TTC549 (cell line): ENCODE measurements at regions not wholly inside any gene's neighbourhood (a gene's known extent, or its start where the extent isn't known, plus 50 kb on each side); places are given as distances from the start of the nearest gene placed in this dataset.
"Not testable (repeated sequence)": the region's sequence is repeated elsewhere in the genome, so short reads cannot be mapped to it uniquely, and the experiment has no call there.

Experiments used
- FAIRE-seq: peaks from 2 replicates; lab custom pipeline; 2012; peaks lifted over from hg19 to GRCh38; lab: Jason Lieb, UNC

DNA sequence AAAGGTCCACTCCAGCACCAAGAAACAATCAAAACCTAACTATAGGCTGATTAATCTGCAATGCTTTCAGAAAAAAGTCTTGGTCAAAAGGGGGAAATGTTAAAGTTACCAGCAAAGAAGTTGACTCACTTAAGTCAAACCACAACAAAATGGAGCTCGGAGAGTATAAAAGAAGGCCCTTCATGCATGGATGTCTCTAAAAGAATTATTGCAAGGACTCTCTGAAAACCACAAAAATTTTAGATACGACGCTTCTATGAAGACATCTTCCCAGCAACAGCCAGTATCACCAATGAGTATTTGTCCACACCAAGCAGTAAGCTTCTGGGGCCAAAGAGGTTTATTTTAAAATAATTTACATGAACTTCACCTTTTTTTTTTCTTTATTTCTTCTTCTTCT, 1327.4 kb upstream of the CDH18 start:
- not testable (repeated sequence) for FAIRE-seq

GRCh38 chr5:21301205-21301604, 1313.2 kb upstream of the CDH18 start:
- FAIRE-seq, result not testable (repeated sequence)

- FAIRE-seq, result not testable (repeated sequence)
Observed at GRCh38 chr5:21274361-21274760, 1286.4 kb upstream of the CDH18 start.

- FAIRE-seq, result no peak
Observed at GRCh38 chr5:21263361-21263760, 1275.4 kb upstream of the CDH18 start.

DNA sequence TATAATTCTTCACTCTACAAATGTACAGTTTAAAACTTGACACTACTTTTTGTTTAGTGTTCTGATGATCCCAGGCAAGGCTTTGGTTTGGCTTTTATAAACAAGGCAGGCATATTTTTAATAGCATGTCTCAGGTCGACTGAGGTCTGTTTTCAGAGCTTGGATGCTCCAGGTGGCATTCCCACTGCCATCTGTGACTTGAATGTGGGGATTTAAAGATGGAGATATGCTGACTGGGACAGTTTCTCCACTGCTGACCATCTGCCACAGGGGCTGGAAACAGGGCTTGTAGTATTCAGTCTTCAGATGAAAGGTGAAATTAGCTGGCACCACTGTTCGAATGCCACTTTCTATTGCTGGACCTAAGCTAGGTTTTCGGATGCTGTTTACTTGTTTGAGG, 1266.2 kb upstream of the CDH18 start:
- FAIRE-seq, result no peak

DNA sequence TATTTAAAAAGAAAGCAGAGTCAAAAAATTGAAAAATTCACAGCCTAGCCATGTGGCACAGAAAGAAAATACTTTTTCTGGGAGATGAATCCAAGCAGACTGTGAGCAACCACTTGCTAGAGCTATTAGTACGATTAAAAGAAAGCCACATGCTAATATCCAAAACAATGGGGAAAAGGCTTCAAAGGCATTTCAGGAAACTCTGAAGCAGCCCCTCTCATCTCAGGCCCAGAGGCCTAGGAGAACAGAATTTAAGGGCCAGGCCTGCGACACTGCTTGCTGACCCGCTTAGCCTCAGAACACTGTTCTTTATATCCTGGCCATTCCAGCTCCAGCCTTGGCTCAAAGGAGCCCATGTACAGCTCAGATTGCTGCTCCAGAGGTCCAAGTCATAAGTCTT, 1257.0 kb upstream of the CDH18 start:
- no peak for FAIRE-seq

GRCh38 chr5:21238786-21239185, 1250.8 kb upstream of the CDH18 start:
- no peak for FAIRE-seq

GRCh38 chr5:21237461-21237860, 1249.5 kb upstream of the CDH18 start:
- FAIRE-seq, result no peak

GRCh38 chr5:21236971-21237427, 1249.0 kb upstream of the CDH18 start:
- no peak for FAIRE-seq

GRCh38 chr5:21236104-21236503, 1248.1 kb upstream of the CDH18 start:
- FAIRE-seq, result no peak

DNA sequence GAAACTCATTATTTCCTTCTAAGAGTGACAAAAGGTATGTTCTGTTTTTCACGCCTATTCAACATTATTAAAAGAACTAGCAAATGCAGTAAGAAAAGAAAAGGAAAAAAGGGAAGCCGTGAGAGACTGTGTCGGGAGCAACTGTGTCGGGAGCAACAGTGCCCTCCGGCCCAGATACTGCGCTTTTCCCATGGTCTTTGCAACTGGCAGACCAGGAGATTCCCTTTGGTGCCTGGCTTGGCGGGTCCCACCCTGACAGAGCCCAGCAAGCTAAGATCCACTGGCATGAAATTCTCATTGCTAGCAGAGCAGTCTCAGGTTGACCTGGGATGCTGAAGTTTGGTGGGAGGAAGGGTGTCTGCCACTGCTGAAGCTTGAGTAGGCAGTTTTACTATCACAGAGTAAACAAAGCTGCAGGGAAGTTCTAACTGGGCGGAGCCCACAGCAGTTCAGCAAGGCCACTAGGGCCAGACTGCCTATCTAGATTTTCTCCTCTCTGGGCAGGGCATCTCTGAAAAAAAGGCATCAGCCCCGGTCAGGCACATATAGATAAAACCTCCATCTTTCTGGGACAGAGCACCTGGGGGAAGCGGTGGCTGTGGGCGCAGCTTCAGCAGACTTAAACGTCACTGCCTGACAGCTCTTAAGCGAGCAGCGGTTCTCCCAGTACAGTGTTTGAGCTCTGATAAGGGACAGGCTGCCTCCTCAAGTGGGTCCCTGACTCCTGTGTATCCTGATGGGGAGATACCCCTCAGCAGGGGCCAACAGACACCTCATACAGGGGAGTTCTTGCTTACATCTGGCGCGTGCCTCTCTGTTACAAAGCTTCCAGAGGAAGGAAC, 1237.4 kb upstream of the CDH18 start:
- FAIRE-seq, result no peak

DNA sequence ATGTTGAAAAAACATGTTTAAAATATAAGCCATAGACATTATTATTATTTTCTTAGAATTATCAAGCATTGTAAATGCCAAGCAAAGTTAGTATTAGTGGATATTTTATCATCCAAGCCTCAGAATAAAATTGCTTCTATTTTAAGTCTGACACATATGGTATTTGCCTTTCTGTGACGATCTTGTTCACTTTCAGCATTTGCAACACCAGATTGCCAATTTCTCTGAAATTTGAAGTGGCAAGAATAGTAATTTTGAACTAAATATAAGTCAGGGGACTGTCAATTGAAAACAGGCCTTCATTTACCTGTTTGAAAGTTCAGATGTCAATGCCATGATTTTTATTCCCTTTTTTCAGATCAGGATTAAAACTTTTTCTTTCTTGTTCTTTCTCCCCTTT, 1233.6 kb upstream of the CDH18 start:
- no peak for FAIRE-seq

DNA sequence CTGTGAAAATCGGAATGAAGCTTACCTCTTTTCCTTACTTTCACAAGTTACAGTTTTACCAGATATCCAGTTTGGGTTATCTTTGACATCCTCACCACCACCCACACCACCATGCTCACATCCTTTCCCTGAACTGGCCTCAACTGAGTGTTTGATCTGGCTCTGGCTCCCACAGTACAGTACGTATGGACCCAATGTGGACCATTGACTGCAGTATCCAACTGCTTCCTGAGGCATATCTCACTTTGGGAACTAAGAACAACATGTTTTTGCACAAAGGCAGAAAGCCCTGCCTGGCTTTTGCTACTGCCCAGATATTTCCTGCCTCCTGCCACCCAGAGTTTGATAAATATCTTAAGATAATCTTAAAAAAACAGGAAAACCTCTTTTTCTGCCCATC, 1232.0 kb upstream of the CDH18 start:
- no peak for FAIRE-seq

- no peak for FAIRE-seq
Observed at GRCh38 chr5:21219251-21219650, 1231.3 kb upstream of the CDH18 start.

DNA sequence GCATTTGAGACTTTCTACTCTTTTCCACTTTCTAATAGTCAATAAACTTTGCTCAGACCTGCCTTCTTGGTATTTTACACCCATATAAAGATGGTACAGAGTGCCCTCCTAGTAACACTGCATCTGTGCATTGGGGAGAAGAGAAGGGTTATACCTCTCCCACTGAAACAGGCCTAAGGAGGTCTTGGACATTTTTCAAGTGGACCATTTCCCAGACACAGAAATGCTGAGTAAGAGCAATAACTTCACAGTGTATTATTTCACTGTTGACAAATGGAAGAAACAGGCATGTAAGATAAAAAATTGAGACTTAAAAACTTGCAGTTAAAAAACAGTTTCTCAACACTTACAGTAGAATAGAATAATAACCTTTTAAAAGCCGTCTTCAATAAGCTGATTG, 1224.0 kb upstream of the CDH18 start:
- FAIRE-seq, result no peak

- no peak for FAIRE-seq
Observed at GRCh38 chr5:21209409-21209808, 1221.4 kb upstream of the CDH18 start.

GRCh38 chr5:21199087-21199486, 1211.1 kb upstream of the CDH18 start:
- no peak for FAIRE-seq

DNA sequence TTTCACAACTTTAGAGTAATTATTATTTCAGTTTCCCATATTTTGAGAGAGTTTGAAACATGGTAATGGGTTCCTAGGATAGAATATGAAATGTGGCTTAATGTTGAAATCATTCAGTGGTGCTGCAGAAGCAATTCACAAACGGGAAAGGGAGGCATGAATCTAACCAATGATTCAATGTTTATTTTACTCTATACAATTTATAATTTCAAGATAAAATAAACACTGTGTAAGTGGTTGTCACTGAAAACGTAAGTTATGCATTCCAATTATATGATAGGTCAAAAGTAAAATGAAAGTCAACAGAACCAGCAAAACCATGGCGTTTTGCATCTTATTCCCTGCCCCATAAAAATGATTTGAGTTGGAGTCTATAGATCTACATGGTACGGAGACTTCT, 1207.1 kb upstream of the CDH18 start:
- FAIRE-seq, result no peak

DNA sequence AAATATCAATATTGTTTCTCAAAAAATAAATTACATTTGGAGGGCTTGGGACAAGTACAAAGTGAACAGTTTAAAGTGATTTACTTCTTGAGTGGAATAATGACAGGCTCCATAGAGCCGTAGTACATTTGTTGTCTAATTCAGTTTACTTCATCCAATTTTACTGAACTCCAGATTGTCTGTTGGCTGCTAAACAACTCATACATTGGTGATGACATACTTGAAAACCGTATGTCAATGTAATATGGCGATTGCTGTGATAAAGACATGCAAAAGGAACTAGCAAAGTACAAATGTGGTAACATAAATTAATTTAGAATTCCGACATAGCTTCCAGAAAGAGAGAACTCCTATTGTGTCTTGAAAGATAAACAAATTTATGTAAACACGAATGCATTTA, 1197.5 kb upstream of the CDH18 start:
- FAIRE-seq, result no peak

DNA sequence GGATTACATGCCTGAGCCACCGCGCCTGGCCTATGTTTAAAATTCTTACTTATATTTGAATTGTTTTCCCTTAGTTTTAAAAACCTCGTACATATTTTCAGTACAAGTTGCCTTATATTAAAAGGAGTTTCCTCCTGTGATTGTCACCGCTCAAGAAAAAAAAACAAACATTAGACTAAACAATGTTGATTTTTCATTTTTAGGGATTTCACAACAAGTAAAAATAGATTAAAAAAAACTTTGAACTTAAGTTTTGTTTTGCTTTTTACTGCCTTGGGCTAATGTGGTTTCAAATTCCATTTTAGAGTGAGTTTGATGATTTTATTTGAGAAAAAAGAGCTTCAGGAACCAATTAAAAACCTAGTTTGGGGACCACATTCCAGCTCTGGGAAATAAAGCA, 1196.6 kb upstream of the CDH18 start:
- no peak for FAIRE-seq

GRCh38 chr5:21181609-21182125, 1193.7 kb upstream of the CDH18 start:
- no peak for FAIRE-seq

- no peak for FAIRE-seq
Observed at GRCh38 chr5:21173526-21173925, 1185.5 kb upstream of the CDH18 start.

- no peak for FAIRE-seq
Observed at GRCh38 chr5:21173036-21173435, 1185.0 kb upstream of the CDH18 start.

- FAIRE-seq, result no peak
Observed at GRCh38 chr5:21171038-21171437, 1183.0 kb upstream of the CDH18 start.
